ENCODE measurements at regions not wholly inside any gene's neighbourhood (a gene's known extent, or its start where the extent isn't known, plus 50 kb on each side); places are given as distances from the start of the nearest gene placed in this dataset.

GRCh38 chr1:170247751-170248521 is 102.2 kb downstream of the NTMT2 start:
- no peak for ATAC-seq
- H3K4me3 ChIP-seq, result no peak overlapping the region
- peaks cover 0 to 9% (median 0%) of the 10 kb centered on the region in 12 donors for H3K9me3 ChIP-seq
- 62 to 69% (median 66%) methylated on average over 5 of the region's 5 CpGs for WGBS, 4 donors
- no peaks in the 10 kb centered on the region for H3K4me1 ChIP-seq
- no peaks in the 10 kb centered on the region for H3K36me3 ChIP-seq
- no peaks in the 10 kb centered on the region for H3K27me3 ChIP-seq
- intact Hi-C loops (cut with DNase I), result no loop called here
- TF ChIP-seq CTCF (IDR thresholded peaks at IDR 0.05) (no peak), POLR2A (IDR thresholded peaks at IDR 0.05) (no peak)
- H3K27ac ChIP-seq, result no peak overlapping the region
- no peak for DNase-seq

GRCh38 chr1:170250531-170251276 is 104.9 kb downstream of the NTMT2 start:
- no peaks in the 10 kb centered on the region for H3K27me3 ChIP-seq
- ATAC-seq (peak in 1 of 4 donors; percentile 27), DNase-seq (peak in 1 of 5 donors; percentile 51)
- no peaks in the 10 kb centered on the region for H3K4me1 ChIP-seq
- TF ChIP-seq CTCF (IDR thresholded peaks at IDR 0.05) (no peak), POLR2A (IDR thresholded peaks at IDR 0.05) (no peak)
- no peaks in the 10 kb centered on the region for H3K36me3 ChIP-seq
- H3K27ac ChIP-seq, result no peak overlapping the region
- 94 to 99% (median 96%) methylated on average over 12 to 28 of the region's 28 CpGs for WGBS, 4 donors
- H3K9me3 ChIP-seq, result peaks cover 0 to 9% (median 0%) of the 10 kb centered on the region in 12 donors
- intact Hi-C loops (cut with DNase I), result no loop called here
- H3K4me3 ChIP-seq, result no peak overlapping the region

- no peak overlapping the region for H3K4me3 ChIP-seq
- DNase-seq (no peak), ATAC-seq (no peak)
- no peaks in the 10 kb centered on the region for H3K4me1 ChIP-seq
- H3K9me3 ChIP-seq, result peaks cover 0 to 9% (median 0%) of the 10 kb centered on the region in 12 donors
- no peaks in the 10 kb centered on the region for H3K36me3 ChIP-seq
- 52 to 74% (median 64%) methylated on average over 3 of the region's 3 CpGs for WGBS, 4 donors
- no peaks in the 10 kb centered on the region for H3K27me3 ChIP-seq
- H3K27ac ChIP-seq, result no peak overlapping the region
- TF ChIP-seq CTCF (IDR thresholded peaks at IDR 0.05), result no peak
- no peak for TF ChIP-seq POLR2A (IDR thresholded peaks at IDR 0.05)
- intact Hi-C loops (cut with DNase I), result no loop called here
Observed at GRCh38 chr1:170252851-170253579, 107.3 kb downstream of the NTMT2 start.

- Histone ChIP-seq H3K4me1 (no peaks in the 10 kb centered on the region), H3K36me3 (no peaks in the 10 kb centered on the region), H3K9me3 (peaks cover 0 to 9% (median 0%) of the 10 kb centered on the region in 12 donors), H3K27me3 (no peaks in the 10 kb centered on the region), H3K27ac (no peak overlapping the region), H3K4me3 (no peak overlapping the region)
- ATAC-seq (no peak), DNase-seq (no peak)
- 91 to 95% (median 93%) methylated on average over 3 of the region's 3 CpGs for WGBS, 4 donors
- intact Hi-C loops (cut with DNase I), result no loop called here
- TF ChIP-seq CTCF (IDR thresholded peaks at IDR 0.05), result no peak
- no peak for TF ChIP-seq POLR2A (IDR thresholded peaks at IDR 0.05)
Observed at GRCh38 chr1:170254371-170254770, 108.6 kb downstream of the NTMT2 start.

All from heart left ventricle (tissue), 16 donors.